Gastrocnemius medialis (tissue), 4 donors: ENCODE measurements at regions not wholly inside any gene's neighbourhood (a gene's known extent, or its start where the extent isn't known, plus 50 kb on each side); places are given as distances from the start of the nearest gene placed in this dataset.
"Not testable (repeated sequence)": the region's sequence is repeated elsewhere in the genome, so short reads cannot be mapped to it uniquely, and the experiment has no call there.

Source experiments
- POLR2A ChIP-seq, 2 donors: fragments of 450-650 bp; IDR thresholded peaks; one replicate each; pipeline ENCODE4 v1.6.1; 2017; ENCODE audit warnings: antibody characterized with exemption in 2 of 2, mild to moderate bottlenecking in 2 of 2, moderate library complexity in 2 of 2
- TF ChIP-seq, protein P1 (sequence below), 5 experiments: fragments of 450-650 bp in 3 of 5; fragments of 200-600 bp in 2 of 5; sonication (generic) in 2 of 5; IDR thresholded peaks in 4 of 5; conservative IDR thresholded peaks in 1 of 5; 1 replicate in 4 of 5; 2 replicates in 1 of 5; pipeline ENCODE4 v1.5.1; 2016 to 2019; ENCODE audit warnings: antibody characterized with exemption in 5 of 5, mild to moderate bottlenecking in 3 of 5, moderate library complexity in 3 of 5

DNA sequence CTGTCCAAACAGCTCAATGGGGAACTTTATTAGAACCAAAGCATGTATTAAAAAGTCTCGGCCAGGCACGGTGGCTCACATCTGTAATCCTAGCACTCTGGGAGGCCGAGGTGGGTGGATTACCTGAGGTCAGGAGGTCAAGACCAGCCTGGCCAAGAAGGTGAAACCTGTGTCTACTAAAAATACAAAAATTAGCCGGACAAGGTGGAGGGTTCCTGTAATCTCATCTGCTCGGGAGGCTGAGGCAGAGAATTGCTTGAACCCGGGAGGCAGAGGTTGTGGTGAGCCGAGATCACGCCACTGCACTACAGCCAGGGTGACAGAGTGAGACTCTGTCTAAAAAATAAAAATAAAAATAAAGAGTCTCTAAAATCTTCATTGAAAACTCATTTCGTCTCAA lies 132.8 kb upstream of the TPTE start:
- TF ChIP-seq, protein P1, sequence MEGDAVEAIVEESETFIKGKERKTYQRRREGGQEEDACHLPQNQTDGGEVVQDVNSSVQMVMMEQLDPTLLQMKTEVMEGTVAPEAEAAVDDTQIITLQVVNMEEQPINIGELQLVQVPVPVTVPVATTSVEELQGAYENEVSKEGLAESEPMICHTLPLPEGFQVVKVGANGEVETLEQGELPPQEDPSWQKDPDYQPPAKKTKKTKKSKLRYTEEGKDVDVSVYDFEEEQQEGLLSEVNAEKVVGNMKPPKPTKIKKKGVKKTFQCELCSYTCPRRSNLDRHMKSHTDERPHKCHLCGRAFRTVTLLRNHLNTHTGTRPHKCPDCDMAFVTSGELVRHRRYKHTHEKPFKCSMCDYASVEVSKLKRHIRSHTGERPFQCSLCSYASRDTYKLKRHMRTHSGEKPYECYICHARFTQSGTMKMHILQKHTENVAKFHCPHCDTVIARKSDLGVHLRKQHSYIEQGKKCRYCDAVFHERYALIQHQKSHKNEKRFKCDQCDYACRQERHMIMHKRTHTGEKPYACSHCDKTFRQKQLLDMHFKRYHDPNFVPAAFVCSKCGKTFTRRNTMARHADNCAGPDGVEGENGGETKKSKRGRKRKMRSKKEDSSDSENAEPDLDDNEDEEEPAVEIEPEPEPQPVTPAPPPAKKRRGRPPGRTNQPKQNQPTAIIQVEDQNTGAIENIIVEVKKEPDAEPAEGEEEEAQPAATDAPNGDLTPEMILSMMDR (IDR thresholded peaks at IDR 0.05 in 4 of 5, conservative IDR thresholded peaks at IDR 0.05 in 1 of 5), result not testable (repeated sequence)
- TF ChIP-seq POLR2A (IDR thresholded peaks at IDR 0.05), result not testable (repeated sequence)
